Suprapubic skin (tissue), 4 donors: ENCODE measurements at regions not wholly inside any gene's neighbourhood (a gene's known extent, or its start where the extent isn't known, plus 50 kb on each side); places are given as distances from the start of the nearest gene placed in this dataset.

Experiments used
- CTCF ChIP-seq, 2 donors: fragments of 200-600 bp in 1 of 2; fragments of 450-650 bp in 1 of 2; sonication (generic) in 1 of 2; IDR thresholded peaks; one replicate each; pipeline ENCODE4 v1.5.1; 2016 to 2019; ENCODE audit warnings: antibody characterized with exemption in 2 of 2, mild to moderate bottlenecking in 1 of 2, moderate library complexity in 1 of 2
- POLR2A ChIP-seq, 2 donors: fragments of 450-650 bp; IDR thresholded peaks; one replicate each; pipeline ENCODE4 v1.6.1; 2017; ENCODE audit warnings: antibody characterized with exemption in 2 of 2, mild to moderate bottlenecking in 2 of 2, moderate library complexity in 2 of 2
- POLR2AphosphoS5 ChIP-seq, 3 donors: sonication (generic); formaldehyde crosslinking; IDR thresholded peaks; one replicate each; pipeline ENCODE4 v1.6.1; 2017; ENCODE audit warnings: antibody characterized with exemption in 3 of 3

GRCh38 chr6:67792996-67793395, 842.1 kb upstream of the ADGRB3 start:
- no peak for TF ChIP-seq CTCF (IDR thresholded peaks at IDR 0.05)
- no peak for TF ChIP-seq POLR2A (IDR thresholded peaks at IDR 0.05)
- TF ChIP-seq POLR2AphosphoS5 (IDR thresholded peaks at IDR 0.05): no peak
